HepG2 (cell line): ENCODE measurements at regions not wholly inside any gene's neighbourhood (a gene's known extent, or its start where the extent isn't known, plus 50 kb on each side); places are given as distances from the start of the nearest gene placed in this dataset. TPM values are rescaled to one million over a fixed set of nuclear protein-coding genes. Genes with fewer than 3 reads are reported as not detected.

Source experiments
- ATAC-seq: fragments of 200-7000 bp; cut with Tn5 transposase; 3 replicates; pipeline ENCODE4 v1.9.1; 2020; ENCODE audit warnings: mild to moderate bottlenecking, moderate library complexity
- BruUV-seq: library from RNA; stranded (reverse); fragments of 400-500 nt; replicated peaks from 2 replicates; lab custom pipeline; 2021; lab: Mats Ljungman, UMichigan
- CTCF ChIA-PET: fragments of 300-600 bp; formaldehyde crosslinking; extraction: SDS; loops from one replicate; lab custom pipeline; 2021; ENCODE audit warnings: low total read pairs, inconsistent platforms, low intra/inter-chr PET ratio; lab: Yijun Ruan, JAX
- POLR2A ChIA-PET: fragments of 350-600 bp; sonication (Branson Sonifier 250); formaldehyde crosslinking; loops from one replicate; lab custom pipeline; 2020; ENCODE audit warnings: antibody characterized with exemption, inconsistent platforms; lab: Yijun Ruan, JAX
- DNase-seq: peaks from one replicate; pipeline ENCODE4 v3.0.0-alpha.2; 2015; ENCODE audit warnings: low spot score
- FAIRE-seq: peaks from 3 replicates; lab custom pipeline; 2011; peaks lifted over from hg19 to GRCh38; lab: Jason Lieb, UNC
- H2AFZ ChIP-seq: one replicate; pipeline ENCODE4 v1.6.1; 2011; ENCODE audit warnings: low read length, inconsistent platforms
- H3K27ac ChIP-seq: fragments of 300-600 bp; 3 replicates; pipeline ENCODE4 v1.8.0; 2011; ENCODE audit warnings: mixed run types, mild to moderate bottlenecking, mixed read lengths, low read length, inconsistent platforms; ENCODE audit not compliant: insufficient read depth; ENCODE audit errors: extremely low read length
- H3K27me3 ChIP-seq, 2 experiments: fragments of 200-600 bp in 1 of 2; 2 replicates in 1 of 2; 3 replicates in 1 of 2; pipeline versions ENCODE4 v1.6.0 to v1.8.0; 2011; ENCODE audit warnings: low read length in 2 of 2, mild to moderate bottlenecking in 2 of 2, moderate library complexity in 2 of 2, inconsistent platforms in 1 of 2; ENCODE audit not compliant: insufficient read depth in 2 of 2, control insufficient read depth in 1 of 2
- H3K36me3 ChIP-seq, 2 experiments: fragments of 200-600 bp in 1 of 2; replicated peaks in 1 of 2; 2 replicates in 1 of 2; 3 replicates in 1 of 2; pipeline versions ENCODE4 v1.5.1 to v1.8.0; 2011; ENCODE audit warnings: low read length in 2 of 2, inconsistent platforms in 1 of 2; ENCODE audit not compliant: insufficient read depth in 2 of 2, control insufficient read depth in 1 of 2
- H3K4me1 ChIP-seq: 2 replicates; pipeline ENCODE4 v1.5.1; 2012; ENCODE audit warnings: low read length, inconsistent platforms; ENCODE audit not compliant: insufficient read depth
- H3K4me2 ChIP-seq: 2 replicates; pipeline ENCODE4 v1.6.0; 2011; ENCODE audit warnings: low read depth, low read length, inconsistent platforms
- H3K4me3 ChIP-seq, 3 experiments: fragments of 200-600 bp in 1 of 3; sonication (generic), shearing (Covaris generic) in 1 of 3; replicated peaks in 1 of 3; 2 replicates each; pipeline ENCODE4 v1.5.1; 2011 to 2016; ENCODE audit warnings: low read length in 3 of 3, inconsistent platforms in 2 of 3, low read depth in 2 of 3, mild to moderate bottlenecking in 2 of 3, control low read depth in 1 of 3, mixed read lengths in 1 of 3; ENCODE audit not compliant: insufficient read depth in 1 of 3
- H3K79me2 ChIP-seq: one replicate; pipeline ENCODE4 v1.6.1; 2011; ENCODE audit warnings: low read length, inconsistent platforms; ENCODE audit not compliant: insufficient read depth
- H3K9ac ChIP-seq: 2 replicates; pipeline ENCODE4 v1.6.0; 2011; ENCODE audit warnings: mild to moderate bottlenecking, low read depth, low read length, inconsistent platforms; ENCODE audit not compliant: insufficient read depth
- H3K9me3 ChIP-seq: 2 replicates; pipeline ENCODE4 v1.5.1; 2012; ENCODE audit warnings: mild to moderate bottlenecking, low read length
- H4K20me1 ChIP-seq: 2 replicates; pipeline ENCODE4 v1.6.0; 2011; ENCODE audit warnings: inconsistent platforms, mild to moderate bottlenecking, low read length, moderate library complexity; ENCODE audit not compliant: insufficient read depth
- AGO1 ChIP-seq: fragments of 200-400 bp; formaldehyde crosslinking; IDR thresholded peaks from 2 replicates; pipeline ENCODE4 v1.6.1; 2017; ENCODE audit warnings: mild to moderate bottlenecking, low read depth, low read length, moderate library complexity; ENCODE audit not compliant: poor library complexity, severe bottlenecking
- BCL6 ChIP-seq: IDR thresholded peaks from 2 replicates; pipeline ENCODE4 v1.6.1; 2016; ENCODE audit warnings: missing genetic modification reagents, missing compliant biosample characterization
- CBFB ChIP-seq: sonication (generic); formaldehyde crosslinking; IDR thresholded peaks from 2 replicates; pipeline ENCODE4 v1.4.0; 2020; ENCODE audit warnings: missing genetic modification reagents
- MZF1 ChIP-seq: sonication (generic); formaldehyde crosslinking; IDR thresholded peaks from 2 replicates; pipeline ENCODE4 v1.8.1; 2023; ENCODE audit warnings: mild to moderate bottlenecking, missing genetic modification reagents, borderline replicate concordance
- TBL1XR1 ChIP-seq: fragments of 150-350 bp; IDR thresholded peaks from 2 replicates; pipeline ENCODE4 v1.6.1; 2014; ENCODE audit warnings: borderline replicate concordance, low read length; ENCODE audit not compliant: partially characterized antibody
- TGIF2 ChIP-seq: IDR thresholded peaks from 2 replicates; pipeline ENCODE4 v1.6.1; 2016; ENCODE audit warnings: control low read depth, missing compliant biosample characterization
- ZBTB37 ChIP-seq: sonication (generic); formaldehyde crosslinking; IDR thresholded peaks from 2 replicates; pipeline ENCODE4 v1.4.0; 2020; ENCODE audit warnings: mild to moderate bottlenecking, missing genetic modification reagents
- ZNF615 ChIP-seq: sonication (generic); formaldehyde crosslinking; IDR thresholded peaks from 2 replicates; pipeline ENCODE4 v1.5.0; 2020; ENCODE audit warnings: mild to moderate bottlenecking, missing genetic modification reagents, borderline replicate concordance
- ZNF776 ChIP-seq: sonication (generic); formaldehyde crosslinking; IDR thresholded peaks from 2 replicates; pipeline ENCODE4 v1.4.0; 2020; ENCODE audit warnings: mild to moderate bottlenecking, missing genetic modification reagents
- WGBS: methylation state at CpG from one replicate; pipeline ENCODE4 v1.1.6; 2017; ENCODE audit warnings: low lambda C conversion rate; 5-methylcytosine and 5-hydroxymethylcytosine counted together
- in situ Hi-C: cut with HindIII; loops from 2 replicates; pipeline ENCODE4 v1.10.0; 2017; ENCODE audit warnings: low pct_unique_long_range_greater_than_20kb; ENCODE audit not compliant: extremely low pct_ligation_motif_present
- intact Hi-C: fragments of 100-400 bp; cut with micrococcal nuclease; formaldehyde crosslinking; loops from one replicate; pipeline ENCODE4 v1.10.0; 2022; ENCODE audit not compliant: unreplicated experiment
- microRNA-seq: library from miRNA; unstranded; fragments of <30 nt; microRNA quantifications from one replicate; pipeline ENCODE4, GENCODE V29; 2020
- small RNA-seq, 3 experiments: library from RNA; depleted of rRNA; stranded (forward); fragments of <200 nt; gene quantifications; one replicate each; pipeline ENCODE3, GENCODE V24; 2012; ENCODE audit warnings: low read depth in 2 of 3, low replicate concordance in 1 of 3; ENCODE audit not compliant: insufficient read length in 3 of 3, insufficient read depth in 2 of 3

- ATAC-seq, result no peak
- WGBS, result 100% methylated on average over 1 of the region's 1 CpG
- H2AFZ ChIP-seq, result no peak overlapping the region
- no peak overlapping the region for H3K9ac ChIP-seq
- ChIA-PET CTCF (no interaction called here), POLR2A (no interaction called here)
- FAIRE-seq, result no peak
- in situ Hi-C loops (no loop called here), intact Hi-C loops (no loop called here)
- H3K4me3 ChIP-seq, result no peak overlapping the region
- H3K27ac ChIP-seq, result no peak overlapping the region
- H3K4me1 ChIP-seq, result peaks cover 61% of the 10 kb centered on the region
- no peak for TF ChIP-seq AGO1
- TF ChIP-seq BCL6 (CRISPR knock-in tag), result no peak
- TF ChIP-seq TBL1XR1, result no peak
- no peak for TF ChIP-seq TGIF2 (CRISPR knock-in tag)
- no peak for TF ChIP-seq CBFB (CRISPR knock-in tag)
- no peak for TF ChIP-seq ZNF776 (CRISPR knock-in tag)
- no peak for TF ChIP-seq ZNF615 (CRISPR knock-in tag)
- no peak for TF ChIP-seq MZF1 (CRISPR knock-in tag)
- TF ChIP-seq ZBTB37 (CRISPR knock-in tag), result no peak
- TF ChIP-seq, all 625 proteins: peak for 0
- Histone ChIP-seq H3K36me3 (no peaks in the 10 kb centered on the region), H3K9me3 (no peaks in the 10 kb centered on the region), H3K79me2 (no peaks in the 10 kb centered on the region), H3K27me3 (no peaks in the 10 kb centered on the region), H4K20me1 (no peaks in the 10 kb centered on the region), H3K4me2 (no peak overlapping the region)
- no TSS peak for BruUV-seq
- DNase-seq, result no peak
These were observed 51.1 kb upstream of the C1GALT1 start for GRCh38 chr7:7131273-7131672.

Small RNAs in the stretch of these regions (microRNA-seq; reads per million reads assigned to microRNA genes)
- not detected for gene MIR3683

Small RNAs in the stretch of these regions (small RNA-seq; reads per million reads assigned to genes)
- gene AC079804.2 (0 reads per million in 3 experiments), gene MIR3683 (0 reads per million in 3 experiments), gene RF00019 (0 reads per million in 3 experiments)
